Fibroblast of pulmonary artery (primary cell): ENCODE measurements at regions not wholly inside any gene's neighbourhood (a gene's known extent, or its start where the extent isn't known, plus 50 kb on each side); places are given as distances from the start of the nearest gene placed in this dataset.

Experiments
- DNase-seq: peaks from one replicate; pipeline ENCODE4 v3.0.0-alpha.2; 2010; ENCODE audit warnings: low read depth
- H3K4me3 ChIP-seq: replicated peaks from 2 replicates; pipeline ENCODE4 v1.5.1; 2011; ENCODE audit warnings: low read depth, mild to moderate bottlenecking, control low read depth, low read length, moderate library complexity
- CTCF ChIP-seq: IDR thresholded peaks from 2 replicates; pipeline ENCODE4 v1.5.1; 2011; ENCODE audit warnings: mild to moderate bottlenecking, control low read depth, low read length, inconsistent platforms; ENCODE audit errors: missing control alignments

DNA sequence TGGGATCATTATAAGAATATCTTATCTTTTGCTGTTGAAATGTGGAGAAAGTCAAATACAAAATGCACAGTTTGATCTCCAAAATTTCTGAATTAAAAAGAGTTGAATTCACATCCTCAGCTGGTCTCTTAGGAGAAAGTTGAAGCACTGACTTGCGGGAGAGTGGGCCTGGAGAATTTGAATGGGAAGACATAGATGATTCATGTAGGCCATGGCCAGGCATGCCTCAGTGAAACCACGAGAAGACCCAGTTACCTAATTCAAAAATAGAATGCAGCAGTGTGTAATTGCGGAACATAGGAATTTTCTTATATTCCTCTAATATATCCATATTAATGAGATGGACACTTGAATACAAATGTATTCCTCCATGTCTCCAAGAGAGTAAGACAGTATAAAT is 53.0 kb upstream of the DTNBP1 start:
- no peak for DNase-seq
- TF ChIP-seq CTCF: no peak
- no peak overlapping the region for H3K4me3 ChIP-seq

GRCh38 chr6:15715060-15715459 is 52.2 kb upstream of the DTNBP1 start:
- no peak for TF ChIP-seq CTCF
- no peak overlapping the region for H3K4me3 ChIP-seq
- no peak for DNase-seq

DNA sequence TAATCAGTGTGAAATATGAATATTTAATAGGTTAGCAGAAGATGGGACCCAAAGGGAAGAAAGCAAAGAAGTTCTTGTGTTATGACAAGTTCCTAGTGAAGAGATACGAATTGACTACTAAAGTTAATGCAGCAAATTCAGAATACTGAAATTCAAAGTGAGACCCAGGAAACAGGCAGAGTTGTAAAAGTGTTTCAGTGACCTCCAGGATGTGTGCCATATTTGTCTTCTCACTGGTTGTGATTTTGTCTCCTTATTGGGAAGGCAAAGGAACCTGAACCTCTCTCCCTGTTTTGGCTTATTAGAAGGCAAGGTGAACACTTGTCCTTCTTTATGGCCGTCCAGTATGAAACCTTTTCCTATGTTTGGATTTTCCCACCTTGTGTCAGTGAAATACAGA is 51.8 kb upstream of the DTNBP1 start:
- no peak for TF ChIP-seq CTCF
- no peak for DNase-seq
- H3K4me3 ChIP-seq: no peak overlapping the region

DNA sequence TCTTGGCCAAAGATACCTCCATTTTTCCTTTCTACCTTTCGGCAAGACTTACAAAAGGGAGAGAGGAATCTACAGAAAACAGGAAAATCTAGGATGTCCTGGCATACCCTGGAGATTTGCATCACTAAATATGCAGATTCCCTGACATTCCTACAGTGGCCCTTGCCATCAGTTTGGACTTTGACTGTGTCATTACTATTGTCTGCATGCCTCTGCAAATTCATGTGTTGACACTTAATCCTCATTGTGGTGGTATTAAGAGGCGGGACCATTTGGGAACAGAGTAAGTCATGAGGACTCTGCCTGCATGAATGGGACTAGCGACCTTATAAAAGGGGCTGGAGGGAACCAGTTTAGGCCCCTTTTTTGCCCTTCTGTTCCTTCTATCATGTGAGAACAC is 50.5 kb upstream of the DTNBP1 start:
- H3K4me3 ChIP-seq: no peak overlapping the region
- no peak for TF ChIP-seq CTCF
- DNase-seq: no peak

GRCh38 chr6:15712797-15713196 is 50.0 kb upstream of the DTNBP1 start:
- H3K4me3 ChIP-seq: no peak overlapping the region
- no peak for DNase-seq
- no peak for TF ChIP-seq CTCF
